ENCODE measurements at regions not wholly inside any gene's neighbourhood (a gene's known extent, or its start where the extent isn't known, plus 50 kb on each side); places are given as distances from the start of the nearest gene placed in this dataset.

GRCh38 chr13:60721063-60721462 lies 324.0 kb downstream of the TDRD3 start:
- no peaks in the 10 kb centered on the region for H3K9me3 ChIP-seq
- in situ Hi-C loops (cut with MboI; ENCODE audit: low pct_ligation_motif_present in 1 of 4, low pct_unique_long_range_greater_than_20kb in 1 of 4, low sequenced_read_pairs in 3 of 4): no loop called here
- H3K27me3 ChIP-seq: no peaks in the 10 kb centered on the region
- WGBS, 2 donors (ENCODE audit: low coverage in 1 of 2): 92 to 100% methylated on average over 3 of the region's 3 CpGs
- H3K4me3 ChIP-seq: no peak overlapping the region
- no peaks in the 10 kb centered on the region for H3K4me1 ChIP-seq
- intact Hi-C loops (cut with DNase I; ENCODE audit: low total_unique reads): no loop called here
- no peaks in the 10 kb centered on the region for H3K36me3 ChIP-seq
- no peak overlapping the region for H3K27ac ChIP-seq
- DNase-seq: no peak
- TF ChIP-seq POLR2AphosphoS5 (IDR thresholded peaks at IDR 0.05) (no peak), POLR2A (IDR thresholded peaks at IDR 0.05) (no peak), EP300 (IDR thresholded peaks at IDR 0.05; ENCODE audit: low read depth) (no peak)

GRCh38 chr13:60720590-60720989 lies 323.6 kb downstream of the TDRD3 start:
- 93 to 100% methylated on average over 2 to 3 of the region's 3 CpGs for WGBS, 2 donors (ENCODE audit: low coverage in 1 of 2)
- Histone ChIP-seq H3K4me1 (no peaks in the 10 kb centered on the region), H3K4me3 (no peak overlapping the region), H3K27ac (no peak overlapping the region), H3K36me3 (no peaks in the 10 kb centered on the region), H3K9me3 (no peaks in the 10 kb centered on the region), H3K27me3 (no peaks in the 10 kb centered on the region)
- intact Hi-C loops (cut with DNase I; ENCODE audit: low total_unique reads): no loop called here
- no peak for DNase-seq
- in situ Hi-C loops (cut with MboI; ENCODE audit: low pct_ligation_motif_present in 1 of 4, low pct_unique_long_range_greater_than_20kb in 1 of 4, low sequenced_read_pairs in 3 of 4): no loop called here
- TF ChIP-seq, protein P1, sequence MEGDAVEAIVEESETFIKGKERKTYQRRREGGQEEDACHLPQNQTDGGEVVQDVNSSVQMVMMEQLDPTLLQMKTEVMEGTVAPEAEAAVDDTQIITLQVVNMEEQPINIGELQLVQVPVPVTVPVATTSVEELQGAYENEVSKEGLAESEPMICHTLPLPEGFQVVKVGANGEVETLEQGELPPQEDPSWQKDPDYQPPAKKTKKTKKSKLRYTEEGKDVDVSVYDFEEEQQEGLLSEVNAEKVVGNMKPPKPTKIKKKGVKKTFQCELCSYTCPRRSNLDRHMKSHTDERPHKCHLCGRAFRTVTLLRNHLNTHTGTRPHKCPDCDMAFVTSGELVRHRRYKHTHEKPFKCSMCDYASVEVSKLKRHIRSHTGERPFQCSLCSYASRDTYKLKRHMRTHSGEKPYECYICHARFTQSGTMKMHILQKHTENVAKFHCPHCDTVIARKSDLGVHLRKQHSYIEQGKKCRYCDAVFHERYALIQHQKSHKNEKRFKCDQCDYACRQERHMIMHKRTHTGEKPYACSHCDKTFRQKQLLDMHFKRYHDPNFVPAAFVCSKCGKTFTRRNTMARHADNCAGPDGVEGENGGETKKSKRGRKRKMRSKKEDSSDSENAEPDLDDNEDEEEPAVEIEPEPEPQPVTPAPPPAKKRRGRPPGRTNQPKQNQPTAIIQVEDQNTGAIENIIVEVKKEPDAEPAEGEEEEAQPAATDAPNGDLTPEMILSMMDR (IDR thresholded peaks at IDR 0.05): no peak
- TF ChIP-seq EP300 (IDR thresholded peaks at IDR 0.05; ENCODE audit: low read depth) (no peak), POLR2A (IDR thresholded peaks at IDR 0.05) (no peak), POLR2AphosphoS5 (IDR thresholded peaks at IDR 0.05) (no peak)

GRCh38 chr13:60716313-60716712 lies 319.3 kb downstream of the TDRD3 start:
- TF ChIP-seq, protein P1 (IDR thresholded peaks at IDR 0.05): no peak
- Histone ChIP-seq H3K27me3 (no peaks in the 10 kb centered on the region), H3K4me1 (no peaks in the 10 kb centered on the region), H3K36me3 (no peaks in the 10 kb centered on the region), H3K9me3 (no peaks in the 10 kb centered on the region), H3K27ac (no peak overlapping the region), H3K4me3 (no peak overlapping the region)
- no peak for DNase-seq
- in situ Hi-C loops (cut with MboI; ENCODE audit: low pct_ligation_motif_present in 1 of 4, low pct_unique_long_range_greater_than_20kb in 1 of 4, low sequenced_read_pairs in 3 of 4): no loop called here
- WGBS, 2 donors (ENCODE audit: low coverage in 1 of 2): 79 to 89% methylated on average over 2 of the region's 2 CpGs
- intact Hi-C loops (cut with DNase I; ENCODE audit: low total_unique reads): no loop called here

GRCh38 chr13:60707878-60708277 lies 310.9 kb downstream of the TDRD3 start:
- intact Hi-C loops (cut with DNase I; ENCODE audit: low total_unique reads): no loop called here
- Histone ChIP-seq H3K36me3 (no peaks in the 10 kb centered on the region), H3K4me3 (no peak overlapping the region), H3K4me1 (no peaks in the 10 kb centered on the region), H3K9me3 (no peaks in the 10 kb centered on the region), H3K27ac (no peak overlapping the region), H3K27me3 (no peaks in the 10 kb centered on the region)
- no peak for DNase-seq
- in situ Hi-C loops (cut with MboI; ENCODE audit: low pct_ligation_motif_present in 1 of 4, low pct_unique_long_range_greater_than_20kb in 1 of 4, low sequenced_read_pairs in 3 of 4): no loop called here
- no peak for TF ChIP-seq POLR2AphosphoS5 (IDR thresholded peaks at IDR 0.05)
- no peak for TF ChIP-seq EP300 (IDR thresholded peaks at IDR 0.05; ENCODE audit: low read depth)
- TF ChIP-seq, protein P1 (IDR thresholded peaks at IDR 0.05): no peak
- TF ChIP-seq POLR2A (IDR thresholded peaks at IDR 0.05): no peak

- no peak overlapping the region for H3K4me3 ChIP-seq
- no peaks in the 10 kb centered on the region for H3K9me3 ChIP-seq
- intact Hi-C loops (cut with DNase I; ENCODE audit: low total_unique reads) (no loop called here), in situ Hi-C loops (cut with MboI; ENCODE audit: low pct_ligation_motif_present in 1 of 4, low pct_unique_long_range_greater_than_20kb in 1 of 4, low sequenced_read_pairs in 3 of 4) (no loop called here)
- no peaks in the 10 kb centered on the region for H3K36me3 ChIP-seq
- H3K4me1 ChIP-seq: no peaks in the 10 kb centered on the region
- WGBS, 2 donors (ENCODE audit: low coverage in 1 of 2): 51 to 86% methylated on average over 1 to 3 of the region's 3 CpGs
- H3K27ac ChIP-seq: no peak overlapping the region
- TF ChIP-seq POLR2AphosphoS5 (IDR thresholded peaks at IDR 0.05) (no peak), EP300 (IDR thresholded peaks at IDR 0.05; ENCODE audit: low read depth) (no peak), POLR2A (IDR thresholded peaks at IDR 0.05) (no peak)
- TF ChIP-seq, protein P1 (IDR thresholded peaks at IDR 0.05): no peak
- DNase-seq: no peak
- no peaks in the 10 kb centered on the region for H3K27me3 ChIP-seq
Measured at GRCh38 chr13:60701895-60702294, 304.9 kb downstream of the TDRD3 start.

Data from transverse colon (tissue), 4 donors.